GM12892 (cell line): ENCODE measurements at regions not wholly inside any gene's neighbourhood (a gene's known extent, or its start where the extent isn't known, plus 50 kb on each side); places are given as distances from the start of the nearest gene placed in this dataset.

Experiments used
- POLR2A ChIP-seq: IDR thresholded peaks from 2 replicates; pipeline ENCODE4 v1.6.1; 2011; ENCODE audit warnings: low read depth, low read length, control low read depth
- POLR2AphosphoS5 ChIP-seq: IDR thresholded peaks from 2 replicates; pipeline ENCODE4 v1.6.1; 2011; ENCODE audit warnings: low read depth, low read length, control low read depth

DNA sequence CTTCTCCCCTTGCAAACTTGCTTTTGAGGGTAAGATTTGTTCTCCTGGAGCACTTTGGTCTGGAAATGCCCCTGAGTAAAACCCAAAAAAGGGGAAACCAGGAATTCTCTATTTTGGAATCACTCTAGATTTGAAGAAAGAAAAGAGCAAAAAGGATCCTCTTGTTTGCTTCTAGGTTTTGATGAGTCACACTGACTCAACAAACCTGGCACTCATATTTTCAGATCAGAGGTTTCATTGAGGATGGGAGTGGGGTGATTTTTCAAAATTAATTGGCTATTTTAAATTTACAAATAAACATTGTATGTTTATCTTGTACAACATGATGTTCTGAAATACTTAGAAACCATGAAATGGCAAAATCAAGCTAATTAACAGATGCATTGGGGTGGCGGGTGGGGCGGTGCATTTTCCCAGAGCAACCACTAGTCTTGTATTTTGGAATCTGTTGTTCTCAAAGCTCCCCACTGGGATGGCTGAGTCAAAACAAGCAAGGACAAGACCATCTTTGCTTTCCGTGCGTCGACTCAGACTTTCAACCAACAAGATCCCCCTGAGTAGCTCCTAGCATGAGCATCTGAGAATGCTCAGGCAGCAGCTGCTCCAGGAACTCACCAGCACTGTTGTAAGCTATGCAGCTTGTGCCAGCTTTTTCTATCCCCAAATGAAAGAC is 451.4 kb downstream of the WDR72 start:
- TF ChIP-seq POLR2A (no peak), POLR2AphosphoS5 (no peak)
